Nephron progenitor cell (in vitro differentiated cells): ENCODE measurements at regions not wholly inside any gene's neighbourhood (a gene's known extent, or its start where the extent isn't known, plus 50 kb on each side); places are given as distances from the start of the nearest gene placed in this dataset.

Source experiments
- DNase-seq: peaks from one replicate; pipeline ENCODE4 v3.0.0; 2021
- H3K27ac Mint-ChIP-seq: 2 replicates; pipeline ENCODE4 v1.8.0; 2021; ENCODE audit warnings: mild to moderate bottlenecking, moderate library complexity, mixed read lengths
- H3K27me3 Mint-ChIP-seq: 2 replicates; pipeline ENCODE4 v1.8.0; 2021; ENCODE audit warnings: mild to moderate bottlenecking, low read depth, mixed read lengths; ENCODE audit not compliant: poor library complexity
- H3K36me3 Mint-ChIP-seq: 2 replicates; pipeline ENCODE4 v1.8.0; 2021; ENCODE audit warnings: low read depth, mixed read lengths
- H3K4me1 Mint-ChIP-seq: 2 replicates; pipeline ENCODE4 v1.8.0; 2021; ENCODE audit warnings: mixed read lengths
- H3K4me3 Mint-ChIP-seq: 2 replicates; pipeline ENCODE4 v1.8.0; 2021; ENCODE audit warnings: mild to moderate bottlenecking, moderate library complexity, mixed read lengths
- H3K9me3 Mint-ChIP-seq: 2 replicates; pipeline ENCODE4 v1.8.0; 2021; ENCODE audit warnings: mild to moderate bottlenecking, moderate library complexity, mixed read lengths
- CTCF ChIP-seq: fragments of 200-600 bp; sonication (generic); IDR thresholded peaks from 2 replicates; pipeline ENCODE4 v1.5.0; 2021; ENCODE audit warnings: antibody characterized with exemption

GRCh38 chr10:125554016-125554703, 128.8 kb downstream of the TEX36 start:
- Mint-ChIP-seq H3K36me3 (peaks cover 4% of the 10 kb centered on the region), H3K4me1 (peaks cover 76% of the 10 kb centered on the region), H3K4me3 (no peak overlapping the region), H3K27me3 (no peaks in the 10 kb centered on the region), H3K27ac (peak overlapping the region; percentile 52), H3K9me3 (peaks cover 22% of the 10 kb centered on the region)
- no peak for TF ChIP-seq CTCF
- DNase-seq, result no peak

GRCh38 chr10:125553091-125553490, 129.9 kb downstream of the TEX36 start:
- DNase-seq, result no peak
- TF ChIP-seq CTCF, result no peak
- H3K36me3 Mint-ChIP-seq, result peaks cover 4% of the 10 kb centered on the region
- no peak overlapping the region for H3K4me3 Mint-ChIP-seq
- peaks cover 74% of the 10 kb centered on the region for H3K4me1 Mint-ChIP-seq
- H3K9me3 Mint-ChIP-seq, result peaks cover 21% of the 10 kb centered on the region
- H3K27ac Mint-ChIP-seq, result no peak overlapping the region
- H3K27me3 Mint-ChIP-seq, result no peaks in the 10 kb centered on the region

GRCh38 chr10:125551247-125551646, 131.7 kb downstream of the TEX36 start:
- TF ChIP-seq CTCF, result no peak
- peaks cover 4% of the 10 kb centered on the region for H3K36me3 Mint-ChIP-seq
- H3K9me3 Mint-ChIP-seq, result peaks cover 21% of the 10 kb centered on the region
- no peak overlapping the region for H3K4me3 Mint-ChIP-seq
- peaks cover 57% of the 10 kb centered on the region for H3K4me1 Mint-ChIP-seq
- no peak overlapping the region for H3K27ac Mint-ChIP-seq
- DNase-seq, result no peak
- no peaks in the 10 kb centered on the region for H3K27me3 Mint-ChIP-seq

- peak overlapping the region; percentile 57 for H3K27ac Mint-ChIP-seq
- peaks cover 4% of the 10 kb centered on the region for H3K36me3 Mint-ChIP-seq
- no peaks in the 10 kb centered on the region for H3K27me3 Mint-ChIP-seq
- DNase-seq, result no peak
- peaks cover 21% of the 10 kb centered on the region for H3K9me3 Mint-ChIP-seq
- TF ChIP-seq CTCF, result no peak
- peak overlapping the region; percentile 28 for H3K4me3 Mint-ChIP-seq
- peaks cover 56% of the 10 kb centered on the region for H3K4me1 Mint-ChIP-seq
Observed at GRCh38 chr10:125550362-125550761, 132.6 kb downstream of the TEX36 start.

GRCh38 chr10:125549653-125550052, 133.3 kb downstream of the TEX36 start:
- no peak for TF ChIP-seq CTCF
- H3K9me3 Mint-ChIP-seq, result peaks cover 21% of the 10 kb centered on the region
- H3K36me3 Mint-ChIP-seq, result peaks cover 4% of the 10 kb centered on the region
- no peak for DNase-seq
- peak overlapping the region; percentile 57 for H3K27ac Mint-ChIP-seq
- no peak overlapping the region for H3K4me3 Mint-ChIP-seq
- no peaks in the 10 kb centered on the region for H3K27me3 Mint-ChIP-seq
- H3K4me1 Mint-ChIP-seq, result peaks cover 56% of the 10 kb centered on the region

GRCh38 chr10:125548878-125549277, 134.1 kb downstream of the TEX36 start:
- H3K4me3 Mint-ChIP-seq, result no peak overlapping the region
- H3K27ac Mint-ChIP-seq, result no peak overlapping the region
- H3K27me3 Mint-ChIP-seq, result no peaks in the 10 kb centered on the region
- DNase-seq, result no peak
- no peak for TF ChIP-seq CTCF
- H3K4me1 Mint-ChIP-seq, result peaks cover 56% of the 10 kb centered on the region
- H3K9me3 Mint-ChIP-seq, result peaks cover 21% of the 10 kb centered on the region
- H3K36me3 Mint-ChIP-seq, result peaks cover 4% of the 10 kb centered on the region
